ENCODE measurements at regions not wholly inside any gene's neighbourhood (a gene's known extent, or its start where the extent isn't known, plus 50 kb on each side); places are given as distances from the start of the nearest gene placed in this dataset.
"Not testable (repeated sequence)": the region's sequence is repeated elsewhere in the genome, so short reads cannot be mapped to it uniquely, and the experiment has no call there.

GRCh38 chr14:19052977-19053376, 85.7 kb downstream of the POTEM start:
- DNase-seq: not testable (repeated sequence)

GRCh38 chr14:19053426-19054050, 86.3 kb downstream of the POTEM start:
- not testable (repeated sequence) for DNase-seq

- not testable (repeated sequence) for DNase-seq
Observed at GRCh38 chr14:19054108-19054721, 87.0 kb downstream of the POTEM start.

GRCh38 chr14:19054934-19055333, 87.7 kb downstream of the POTEM start:
- DNase-seq: not testable (repeated sequence)

- DNase-seq: not testable (repeated sequence)
Observed at GRCh38 chr14:19059066-19059465, 91.8 kb downstream of the POTEM start.

- DNase-seq: not testable (repeated sequence)
Observed at GRCh38 chr14:19061689-19062450, 94.6 kb downstream of the POTEM start.

- not testable (repeated sequence) for DNase-seq
Observed at GRCh38 chr14:19068957-19069356, 101.7 kb downstream of the POTEM start.

GRCh38 chr14:19072518-19072917, 105.3 kb downstream of the POTEM start:
- not testable (repeated sequence) for DNase-seq

- DNase-seq: not testable (repeated sequence)
Observed at GRCh38 chr14:19088632-19089031, 121.4 kb downstream of the POTEM start.

- DNase-seq: not testable (repeated sequence)
Observed at GRCh38 chr14:19093227-19093626, 126.0 kb downstream of the POTEM start.

GRCh38 chr14:19094731-19095130, 127.5 kb downstream of the POTEM start:
- DNase-seq: not testable (repeated sequence)

- not testable (repeated sequence) for DNase-seq
Observed at GRCh38 chr14:19095167-19095566, 127.9 kb downstream of the POTEM start.

GRCh38 chr14:19096467-19096866, 129.2 kb downstream of the POTEM start:
- not testable (repeated sequence) for DNase-seq

- peak; percentile 24 for DNase-seq
Observed at GRCh38 chr14:19096876-19097275, 129.6 kb downstream of the POTEM start.

- peak; percentile 17 for DNase-seq
Observed at GRCh38 chr14:19097306-19097705, 130.1 kb downstream of the POTEM start.

- DNase-seq: peak; percentile 15
Observed at GRCh38 chr14:19097750-19098149, 130.5 kb downstream of the POTEM start.

- not testable (repeated sequence) for DNase-seq
Observed at GRCh38 chr14:19098230-19098629, 131.0 kb downstream of the POTEM start.

- peak; percentile 25 for DNase-seq
Observed at GRCh38 chr14:19098732-19099131, 131.5 kb downstream of the POTEM start.

- not testable (repeated sequence) for DNase-seq
Observed at GRCh38 chr14:19099336-19099735, 132.1 kb downstream of the POTEM start.

GRCh38 chr14:19099939-19100338, 132.7 kb downstream of the POTEM start:
- DNase-seq: not testable (repeated sequence)

GRCh38 chr14:19105551-19105950, 138.3 kb downstream of the POTEM start:
- not testable (repeated sequence) for DNase-seq

- DNase-seq: not testable (repeated sequence)
Observed at GRCh38 chr14:19109887-19110286, 142.7 kb downstream of the POTEM start.

GRCh38 chr14:19120383-19120782, 153.1 kb downstream of the POTEM start:
- DNase-seq: not testable (repeated sequence)

All from CD4-positive, alpha-beta T cell treated with Interleukin-15 for 1 hour (primary cell).